Fibroblast of skin of scalp (primary cell): ENCODE measurements at regions not wholly inside any gene's neighbourhood (a gene's known extent, or its start where the extent isn't known, plus 50 kb on each side); places are given as distances from the start of the nearest gene placed in this dataset.

ENCODE experiments used
- DNase-seq: peaks from one replicate; pipeline ENCODE4 v3.0.0-alpha.2; 2013

DNA sequence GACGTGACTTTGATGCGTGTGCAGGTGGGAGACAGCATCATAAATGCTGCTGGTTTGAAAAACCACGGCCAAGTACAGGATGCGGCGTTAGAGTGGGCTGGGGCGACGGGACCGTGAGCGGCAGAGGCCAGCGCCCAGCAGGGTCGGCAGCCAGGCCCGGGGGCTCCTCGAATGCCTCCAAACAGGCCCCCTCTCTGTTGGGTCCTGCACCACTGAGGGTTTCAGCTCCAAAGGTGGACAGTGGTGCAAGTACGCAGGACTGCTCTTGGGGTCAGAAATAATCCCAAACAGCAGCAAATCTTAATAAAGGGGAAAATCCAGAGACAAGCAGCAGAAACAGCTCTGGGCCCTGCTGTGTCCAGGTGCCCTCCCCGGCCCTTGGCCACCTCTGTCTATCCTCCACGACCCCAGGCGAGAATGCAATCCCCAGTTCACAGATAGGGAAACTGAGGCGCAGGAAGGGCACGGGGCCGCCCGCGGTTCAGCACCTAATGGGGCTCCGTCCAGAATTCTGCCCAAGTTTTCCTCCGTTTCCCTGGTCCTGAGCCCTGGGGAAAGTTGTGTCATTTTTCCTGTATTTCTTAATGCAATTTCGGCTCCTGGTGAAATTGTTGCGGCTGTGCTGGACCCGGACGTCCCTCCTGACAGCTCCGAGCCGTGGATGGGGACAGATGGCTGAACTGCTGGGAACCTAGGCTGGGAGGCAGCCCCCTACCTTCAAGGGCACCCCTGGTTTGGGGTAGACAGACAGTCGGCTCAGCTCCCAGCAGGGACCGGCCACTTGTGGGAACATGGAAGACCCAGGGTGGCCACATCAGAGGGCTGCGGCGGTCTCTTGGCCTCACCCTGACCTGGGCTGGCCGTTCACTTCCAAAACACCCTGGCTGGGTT, 97.4 kb downstream of the FOXL3 start:
- no peak for DNase-seq

GRCh38 chr7:388023-388960, 98.3 kb downstream of the FOXL3 start:
- no peak for DNase-seq

DNA sequence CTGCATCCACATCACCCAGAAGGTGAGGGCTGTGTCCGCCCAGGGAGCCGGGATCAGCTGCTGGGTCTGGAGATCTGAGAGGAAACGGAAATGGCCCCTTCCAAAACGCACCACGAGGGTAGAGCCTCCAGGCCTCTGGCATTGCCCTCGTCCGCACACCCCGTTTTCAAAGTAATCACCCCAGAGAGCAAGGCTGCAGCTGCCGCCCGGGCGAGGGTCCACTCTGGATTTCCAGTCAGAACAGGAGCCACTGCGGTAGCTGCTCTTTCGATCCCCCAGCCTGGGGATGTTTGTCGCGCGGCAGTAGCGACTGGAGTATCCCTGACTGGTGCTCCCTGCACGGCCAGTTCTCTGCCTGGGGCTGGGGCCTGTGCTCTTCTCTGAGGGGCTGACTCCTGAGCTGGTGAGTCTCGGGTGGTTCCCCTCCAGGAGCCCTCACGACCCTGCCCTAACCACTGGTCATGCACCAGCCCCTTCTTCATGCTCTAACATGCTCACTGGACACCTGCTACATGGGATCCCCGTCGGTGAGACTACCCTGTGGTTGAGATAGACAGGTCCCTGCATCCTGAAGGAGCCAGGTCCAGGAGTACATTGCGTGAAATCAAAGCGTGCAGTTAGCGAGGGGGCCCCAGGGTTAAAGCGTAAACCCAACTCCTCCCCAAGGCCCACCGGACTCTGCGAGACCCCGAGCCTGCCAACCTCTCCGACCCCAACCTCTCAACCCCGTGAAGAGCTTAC, 99.2 kb downstream of the FOXL3 start:
- DNase-seq: no peak

- DNase-seq: no peak
Measured at GRCh38 chr7:389911-390601, 100.1 kb downstream of the FOXL3 start.

DNA sequence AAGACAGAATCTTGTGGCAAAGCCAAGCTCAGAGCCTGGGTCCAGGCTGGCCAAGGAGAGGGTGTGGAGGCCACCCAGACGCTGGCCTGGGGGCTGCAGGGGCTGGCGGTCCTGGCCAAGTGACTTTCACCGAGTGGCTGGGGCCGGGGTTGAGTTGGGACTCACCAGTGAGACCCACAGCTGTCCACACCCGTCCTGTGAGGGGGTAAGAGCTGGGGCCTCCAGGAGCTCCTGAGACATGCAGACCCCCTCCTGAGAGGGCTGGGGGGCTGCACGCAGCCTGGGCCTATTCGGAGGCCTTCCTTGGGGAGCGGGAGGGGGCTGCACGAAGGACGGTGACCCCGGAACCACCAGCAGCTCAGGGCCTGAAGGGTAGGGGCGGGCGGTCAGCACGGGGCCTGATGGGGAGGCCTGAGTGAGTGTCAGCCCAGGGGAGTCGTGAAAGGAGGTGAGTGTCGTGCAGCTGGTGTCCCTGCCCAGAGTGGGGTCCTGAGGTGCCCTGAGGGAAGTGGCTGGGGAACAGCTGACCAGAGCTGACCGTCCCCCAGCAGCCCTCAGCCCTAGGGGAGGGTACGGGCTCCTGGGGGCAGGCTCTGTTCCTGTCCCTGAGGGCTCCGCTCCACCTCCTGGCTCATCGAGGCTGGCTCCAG, 100.9 kb downstream of the FOXL3 start:
- no peak for DNase-seq

- no peak for DNase-seq
Measured at GRCh38 chr7:391411-391951, 101.5 kb downstream of the FOXL3 start.

GRCh38 chr7:391961-392524, 102.1 kb downstream of the FOXL3 start:
- DNase-seq: no peak

DNA sequence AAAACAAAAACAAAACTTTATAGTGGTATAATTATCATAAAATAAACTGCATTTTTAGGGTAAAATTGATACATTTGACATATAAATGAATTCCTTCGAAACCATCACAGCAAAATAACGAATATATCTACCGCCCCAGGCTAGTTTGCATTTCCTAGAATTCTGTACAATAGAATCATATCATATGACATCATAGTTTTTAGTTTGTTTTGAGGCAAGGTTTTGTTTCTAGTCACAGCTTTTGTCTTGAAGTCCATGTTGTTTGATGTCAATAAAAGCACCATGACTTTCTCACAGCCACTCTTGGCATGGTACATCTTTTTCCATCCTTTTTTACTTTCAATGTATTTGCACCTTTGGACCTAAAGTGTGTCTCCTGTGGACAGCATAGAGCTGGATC, 102.9 kb downstream of the FOXL3 start:
- DNase-seq: no peak

- no peak for DNase-seq
Measured at GRCh38 chr7:395643-396042, 105.7 kb downstream of the FOXL3 start.

DNA sequence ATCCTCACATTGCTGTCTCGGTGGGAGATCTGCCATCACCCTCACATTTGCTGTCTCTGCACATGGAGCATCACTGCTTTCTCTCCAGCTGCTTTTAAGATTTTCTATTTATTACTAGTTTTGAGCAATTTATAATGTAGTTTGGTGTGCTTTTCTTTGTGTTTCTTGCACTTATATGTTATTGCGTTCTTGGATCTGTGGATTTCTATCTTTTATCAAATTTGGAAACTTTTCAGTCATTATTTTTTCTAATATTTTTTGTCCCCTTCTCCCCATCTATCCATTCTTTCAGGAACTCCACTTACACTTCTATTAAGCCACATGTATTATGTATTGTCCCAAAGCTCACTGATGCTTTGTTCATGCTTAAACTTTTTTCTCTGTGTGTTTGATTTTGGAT, 108.9 kb downstream of the FOXL3 start:
- DNase-seq: no peak

DNA sequence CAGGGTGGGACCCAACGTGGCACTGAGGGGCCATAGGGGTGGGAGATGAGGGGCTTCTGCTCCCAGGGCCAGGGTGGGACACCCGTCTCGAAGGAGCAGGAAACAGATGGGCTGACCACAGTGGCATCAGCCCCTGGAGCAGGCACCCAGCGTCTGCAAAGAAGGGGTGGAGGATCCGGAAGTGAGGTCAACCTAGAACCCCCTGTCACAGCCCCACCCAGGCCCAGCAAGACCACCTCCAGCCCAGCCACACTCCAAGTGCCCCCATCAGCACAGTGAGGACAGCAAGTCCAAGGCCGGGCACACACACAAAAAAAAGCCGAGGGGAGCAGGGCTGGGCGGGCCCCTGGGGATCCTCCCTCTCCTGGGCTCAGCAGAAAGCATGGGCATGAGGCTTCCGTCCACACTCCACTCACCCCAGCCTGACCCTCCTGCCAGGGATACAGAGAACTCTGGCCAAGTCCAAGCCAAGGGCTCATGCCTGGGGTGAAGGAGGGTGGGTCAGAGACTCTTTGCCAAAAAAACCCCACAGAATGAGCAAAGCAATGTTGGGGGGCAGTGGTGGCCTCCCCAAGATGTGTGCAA, 111.0 kb downstream of the FOXL3 start:
- DNase-seq: no peak

GRCh38 chr7:401495-401894, 111.5 kb downstream of the FOXL3 start:
- DNase-seq: no peak

GRCh38 chr7:404812-405488, 114.7 kb downstream of the PDGFA start:
- no peak for DNase-seq

GRCh38 chr7:405489-406211, 114.0 kb downstream of the PDGFA start:
- DNase-seq: no peak

GRCh38 chr7:407721-408539, 111.7 kb downstream of the PDGFA start:
- no peak for DNase-seq

GRCh38 chr7:408751-409311, 110.8 kb downstream of the PDGFA start:
- no peak for DNase-seq

GRCh38 chr7:409339-410281, 110.0 kb downstream of the PDGFA start:
- DNase-seq: no peak
